ENCODE measurements at regions not wholly inside any gene's neighbourhood (a gene's known extent, or its start where the extent isn't known, plus 50 kb on each side); places are given as distances from the start of the nearest gene placed in this dataset.

GRCh38 chr2:142310530-142310929 lies 179.7 kb upstream of the LRP1B start:
- H3K27me3 ChIP-seq (ENCODE audit: control insufficient read depth, low read length) = no peaks in the 10 kb centered on the region
- H3K79me2 ChIP-seq (ENCODE audit: control insufficient read depth, low read length) = no peaks in the 10 kb centered on the region
- no peak for TF ChIP-seq EZH2phosphoT487 (IDR thresholded peaks at IDR 0.05; ENCODE audit: borderline replicate concordance, low read length)
- TF ChIP-seq, protein P1, sequence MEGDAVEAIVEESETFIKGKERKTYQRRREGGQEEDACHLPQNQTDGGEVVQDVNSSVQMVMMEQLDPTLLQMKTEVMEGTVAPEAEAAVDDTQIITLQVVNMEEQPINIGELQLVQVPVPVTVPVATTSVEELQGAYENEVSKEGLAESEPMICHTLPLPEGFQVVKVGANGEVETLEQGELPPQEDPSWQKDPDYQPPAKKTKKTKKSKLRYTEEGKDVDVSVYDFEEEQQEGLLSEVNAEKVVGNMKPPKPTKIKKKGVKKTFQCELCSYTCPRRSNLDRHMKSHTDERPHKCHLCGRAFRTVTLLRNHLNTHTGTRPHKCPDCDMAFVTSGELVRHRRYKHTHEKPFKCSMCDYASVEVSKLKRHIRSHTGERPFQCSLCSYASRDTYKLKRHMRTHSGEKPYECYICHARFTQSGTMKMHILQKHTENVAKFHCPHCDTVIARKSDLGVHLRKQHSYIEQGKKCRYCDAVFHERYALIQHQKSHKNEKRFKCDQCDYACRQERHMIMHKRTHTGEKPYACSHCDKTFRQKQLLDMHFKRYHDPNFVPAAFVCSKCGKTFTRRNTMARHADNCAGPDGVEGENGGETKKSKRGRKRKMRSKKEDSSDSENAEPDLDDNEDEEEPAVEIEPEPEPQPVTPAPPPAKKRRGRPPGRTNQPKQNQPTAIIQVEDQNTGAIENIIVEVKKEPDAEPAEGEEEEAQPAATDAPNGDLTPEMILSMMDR (IDR thresholded peaks at IDR 0.05; ENCODE audit: low read depth, low read length, poor library complexity, severe bottlenecking) = no peak
- H3K9me3 ChIP-seq (ENCODE audit: control insufficient read depth, insufficient read depth, low read length) = peaks cover 8% of the 10 kb centered on the region; the same call in 1 of the 2 replicates
- H3K36me3 ChIP-seq (ENCODE audit: control insufficient read depth, low read length) = no peaks in the 10 kb centered on the region
- no peak overlapping the region for H3K27ac ChIP-seq (ENCODE audit: low read depth, low read length)
- H3K9me2 ChIP-seq (replicated peaks; ENCODE audit: control insufficient read depth, low read length) = no peaks in the 10 kb centered on the region
- H3F3A ChIP-seq (ENCODE audit: control insufficient read depth, insufficient read depth) = no peaks in the 10 kb centered on the region
- H3K4me3 ChIP-seq (ENCODE audit: low read length) = no peak overlapping the region
- no peaks in the 10 kb centered on the region for H3K4me1 ChIP-seq (ENCODE audit: control insufficient read depth, low read length)
- H3K4me2 ChIP-seq (ENCODE audit: low read length) = no peak overlapping the region
- H4K20me1 ChIP-seq (ENCODE audit: control insufficient read depth, insufficient read depth, low read depth, low read length) = no peaks in the 10 kb centered on the region

- Histone ChIP-seq H3K27ac (ENCODE audit: low read depth, low read length) (no peak overlapping the region), H3K4me1 (ENCODE audit: control insufficient read depth, low read length) (no peaks in the 10 kb centered on the region), H3K27me3 (ENCODE audit: control insufficient read depth, low read length) (no peaks in the 10 kb centered on the region), H3F3A (ENCODE audit: control insufficient read depth, insufficient read depth) (no peaks in the 10 kb centered on the region), H3K36me3 (ENCODE audit: control insufficient read depth, low read length) (no peaks in the 10 kb centered on the region), H3K4me2 (ENCODE audit: low read length) (no peak overlapping the region), H3K9me2 (replicated peaks; ENCODE audit: control insufficient read depth, low read length) (no peaks in the 10 kb centered on the region), H3K9me3 (ENCODE audit: control insufficient read depth, insufficient read depth, low read length) (peaks cover 8% of the 10 kb centered on the region; the same call in 1 of the 2 replicates), H4K20me1 (ENCODE audit: control insufficient read depth, insufficient read depth, low read depth, low read length) (no peaks in the 10 kb centered on the region), H3K79me2 (ENCODE audit: control insufficient read depth, low read length) (no peaks in the 10 kb centered on the region), H3K4me3 (ENCODE audit: low read length) (no peak overlapping the region)
- TF ChIP-seq, protein P1 (IDR thresholded peaks at IDR 0.05; ENCODE audit: low read depth, low read length, poor library complexity, severe bottlenecking) = no peak
- TF ChIP-seq EZH2phosphoT487 (IDR thresholded peaks at IDR 0.05; ENCODE audit: borderline replicate concordance, low read length) = no peak
These were observed 177.9 kb upstream of the LRP1B start for GRCh38 chr2:142308744-142309143.

DNA sequence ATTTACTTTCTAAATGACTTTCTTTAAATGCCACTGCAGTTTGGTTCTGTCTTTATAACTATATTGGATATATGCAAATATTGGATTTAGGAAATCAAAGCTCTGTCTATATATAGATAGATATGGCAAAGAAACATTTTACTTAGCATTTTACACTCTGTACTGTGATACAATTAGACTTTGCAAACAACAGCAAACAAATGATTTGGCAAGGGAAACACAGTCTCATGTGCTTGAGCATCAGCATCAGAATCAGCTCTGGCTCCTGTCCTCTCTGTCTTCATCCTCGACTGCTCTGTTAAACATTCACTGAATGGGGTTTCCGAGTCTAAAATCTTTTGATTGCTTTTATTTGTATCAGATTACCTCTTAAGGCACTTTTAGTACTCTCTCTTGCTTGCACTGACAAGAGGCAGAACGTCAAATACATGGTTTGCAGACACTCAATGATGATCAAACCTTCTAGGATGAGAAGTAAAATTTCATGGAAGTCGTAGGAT lies 176.8 kb upstream of the LRP1B start:
- H3K79me2 ChIP-seq (ENCODE audit: control insufficient read depth, low read length) = no peaks in the 10 kb centered on the region
- no peak overlapping the region for H3K4me3 ChIP-seq (ENCODE audit: low read length)
- no peaks in the 10 kb centered on the region for H3K27me3 ChIP-seq (ENCODE audit: control insufficient read depth, low read length)
- TF ChIP-seq, protein P1 (IDR thresholded peaks at IDR 0.05; ENCODE audit: low read depth, low read length, poor library complexity, severe bottlenecking) = no peak
- TF ChIP-seq EZH2phosphoT487 (IDR thresholded peaks at IDR 0.05; ENCODE audit: borderline replicate concordance, low read length) = no peak
- no peak overlapping the region for H3K27ac ChIP-seq (ENCODE audit: low read depth, low read length)
- peaks cover 8% of the 10 kb centered on the region; the same call in 1 of the 2 replicates for H3K9me3 ChIP-seq (ENCODE audit: control insufficient read depth, insufficient read depth, low read length)
- H3K9me2 ChIP-seq (replicated peaks; ENCODE audit: control insufficient read depth, low read length) = no peaks in the 10 kb centered on the region
- no peaks in the 10 kb centered on the region for H3K4me1 ChIP-seq (ENCODE audit: control insufficient read depth, low read length)
- no peak overlapping the region for H3K4me2 ChIP-seq (ENCODE audit: low read length)
- no peaks in the 10 kb centered on the region for H3F3A ChIP-seq (ENCODE audit: control insufficient read depth, insufficient read depth)
- H4K20me1 ChIP-seq (ENCODE audit: control insufficient read depth, insufficient read depth, low read depth, low read length) = no peaks in the 10 kb centered on the region
- H3K36me3 ChIP-seq (ENCODE audit: control insufficient read depth, low read length) = no peaks in the 10 kb centered on the region

All from DOHH2 (cell line).